ENCODE measurements at regions not wholly inside any gene's neighbourhood (a gene's known extent, or its start where the extent isn't known, plus 50 kb on each side); places are given as distances from the start of the nearest gene placed in this dataset.
"Not testable (repeated sequence)": the region's sequence is repeated elsewhere in the genome, so short reads cannot be mapped to it uniquely, and the experiment has no call there.

- intact Hi-C loops (cut with DNase I; ENCODE audit: low total_unique reads) = no loop called here
- Histone ChIP-seq H3K27ac (no peak overlapping the region), H3K4me1 (no peaks in the 10 kb centered on the region), H3K36me3 (peaks cover 0 to 47% of the 10 kb centered on the region in 2 donors), H3K4me3 (no peak overlapping the region), H3K27me3 (no peaks in the 10 kb centered on the region), H3K9me3 (no peaks in the 10 kb centered on the region)
- DNase-seq (no peak), ATAC-seq (no peak)
- in situ Hi-C loops (cut with MboI; ENCODE audit: low sequenced_read_pairs in 4 of 4) = no loop called here
- TF ChIP-seq CTCF (IDR thresholded peaks at IDR 0.05 in 4 of 5, conservative IDR thresholded peaks at IDR 0.05 in 1 of 5) (no peak), POLR2A (IDR thresholded peaks at IDR 0.05) (no peak)
Measured at GRCh38 chr12:100068305-100068704, 74.4 kb downstream of the BLTP3B start.

GRCh38 chr12:100061814-100062213, 77.1 kb upstream of the ANKS1B start:
- in situ Hi-C loops (cut with MboI; ENCODE audit: low sequenced_read_pairs in 4 of 4) = no loop called here
- H3K4me1 ChIP-seq = no peaks in the 10 kb centered on the region
- intact Hi-C loops (cut with DNase I; ENCODE audit: low total_unique reads) = no loop called here
- H3K27me3 ChIP-seq = no peaks in the 10 kb centered on the region
- H3K27ac ChIP-seq = no peak overlapping the region
- DNase-seq (no peak), ATAC-seq (no peak)
- H3K9me3 ChIP-seq = no peaks in the 10 kb centered on the region
- TF ChIP-seq POLR2A (IDR thresholded peaks at IDR 0.05) (no peak), CTCF (IDR thresholded peaks at IDR 0.05 in 4 of 5, conservative IDR thresholded peaks at IDR 0.05 in 1 of 5) (no peak)
- peaks cover 3 to 40% of the 10 kb centered on the region in 2 donors for H3K36me3 ChIP-seq
- no peak overlapping the region for H3K4me3 ChIP-seq

- Histone ChIP-seq H3K27ac (no peak overlapping the region), H3K9me3 (no peaks in the 10 kb centered on the region), H3K27me3 (no peaks in the 10 kb centered on the region), H3K36me3 (peaks cover 3 to 53% of the 10 kb centered on the region in 2 donors), H3K4me3 (no peak overlapping the region), H3K4me1 (no peaks in the 10 kb centered on the region)
- in situ Hi-C loops (cut with MboI; ENCODE audit: low sequenced_read_pairs in 4 of 4) = no loop called here
- no peak for ATAC-seq
- TF ChIP-seq CTCF (IDR thresholded peaks at IDR 0.05 in 4 of 5, conservative IDR thresholded peaks at IDR 0.05 in 1 of 5) = no peak
- no peak for TF ChIP-seq POLR2A (IDR thresholded peaks at IDR 0.05)
- intact Hi-C loops (cut with DNase I; ENCODE audit: low total_unique reads) = no loop called here
- no peak for DNase-seq
Measured at GRCh38 chr12:100058482-100059029, 73.8 kb upstream of the ANKS1B start.

GRCh38 chr12:100046202-100046601, 61.5 kb upstream of the ANKS1B start:
- H3K9me3 ChIP-seq; intact Hi-C loops (cut with DNase I; ENCODE audit: low total_unique reads); in situ Hi-C loops (cut with MboI; ENCODE audit: low sequenced_read_pairs in 4 of 4); H3K4me1 ChIP-seq; DNase-seq; H3K27ac ChIP-seq; ATAC-seq; H3K4me3 ChIP-seq; H3K27me3 ChIP-seq: not testable (repeated sequence)
- peaks cover 0 to 76% of the 10 kb centered on the region in 2 donors for H3K36me3 ChIP-seq

- no peaks in the 10 kb centered on the region for H3K27me3 ChIP-seq
- H3K9me3 ChIP-seq = no peaks in the 10 kb centered on the region
- H3K36me3 ChIP-seq = peaks cover 0 to 56% of the 10 kb centered on the region in 2 donors
- no peak overlapping the region for H3K4me3 ChIP-seq
- DNase-seq (no peak), ATAC-seq (no peak)
- no peaks in the 10 kb centered on the region for H3K4me1 ChIP-seq
- intact Hi-C loops (cut with DNase I; ENCODE audit: low total_unique reads) = no loop called here
- H3K27ac ChIP-seq = no peak overlapping the region
- no peak for TF ChIP-seq CTCF (IDR thresholded peaks at IDR 0.05 in 4 of 5, conservative IDR thresholded peaks at IDR 0.05 in 1 of 5)
- TF ChIP-seq POLR2A (IDR thresholded peaks at IDR 0.05) = no peak
- in situ Hi-C loops (cut with MboI; ENCODE audit: low sequenced_read_pairs in 4 of 4) = no loop called here
Measured at GRCh38 chr12:100044266-100044665, 59.5 kb upstream of the ANKS1B start.
